ENCODE measurements at regions not wholly inside any gene's neighbourhood (a gene's known extent, or its start where the extent isn't known, plus 50 kb on each side); places are given as distances from the start of the nearest gene placed in this dataset.

GRCh38 chr2:18723219-18723618 is 133.8 kb upstream of the NT5C1B start:
- DNase-seq (ENCODE audit: low spot score) = no peak

- DNase-seq (ENCODE audit: low spot score) = no peak
Measured at GRCh38 chr2:18722101-18722500, 132.7 kb upstream of the NT5C1B start.

GRCh38 chr2:18721038-18721922 is 131.9 kb upstream of the NT5C1B start:
- DNase-seq (ENCODE audit: low spot score) = no peak

- no peak for DNase-seq (ENCODE audit: low spot score)
Measured at GRCh38 chr2:18719978-18720775, 130.8 kb upstream of the NT5C1B start.

- DNase-seq (ENCODE audit: low spot score) = no peak
Measured at GRCh38 chr2:18708203-18708715, 118.9 kb upstream of the NT5C1B start.

GRCh38 chr2:18706001-18706400 is 116.6 kb upstream of the NT5C1B start:
- no peak for DNase-seq (ENCODE audit: low spot score)

- DNase-seq (ENCODE audit: low spot score) = no peak
Measured at GRCh38 chr2:18704276-18704675, 114.9 kb upstream of the NT5C1B start.

GRCh38 chr2:18703555-18703954 is 114.2 kb upstream of the NT5C1B start:
- DNase-seq (ENCODE audit: low spot score) = no peak

GRCh38 chr2:18701981-18702380 is 112.6 kb upstream of the NT5C1B start:
- no peak for DNase-seq (ENCODE audit: low spot score)

- DNase-seq (ENCODE audit: low spot score) = no peak
Measured at GRCh38 chr2:18701546-18701945, 112.2 kb upstream of the NT5C1B start.

- DNase-seq (ENCODE audit: low spot score) = no peak
Measured at GRCh38 chr2:18690342-18690741, 101.0 kb upstream of the NT5C1B start.

GRCh38 chr2:18684206-18685038 is 95.1 kb upstream of the NT5C1B start:
- no peak for DNase-seq (ENCODE audit: low spot score)

- DNase-seq (ENCODE audit: low spot score) = no peak
Measured at GRCh38 chr2:18682681-18683080, 93.3 kb upstream of the NT5C1B start.

- DNase-seq (ENCODE audit: low spot score) = no peak
Measured at GRCh38 chr2:18677280-18677679, 87.9 kb upstream of the NT5C1B start.

- DNase-seq (ENCODE audit: low spot score) = no peak
Measured at GRCh38 chr2:18674309-18674708, 84.9 kb upstream of the NT5C1B start.

GRCh38 chr2:18671363-18671762 is 82.0 kb upstream of the NT5C1B start:
- no peak for DNase-seq (ENCODE audit: low spot score)

- no peak for DNase-seq (ENCODE audit: low spot score)
Measured at GRCh38 chr2:18668221-18668620, 78.9 kb upstream of the NT5C1B start.

GRCh38 chr2:18664421-18664820 is 75.1 kb upstream of the NT5C1B start:
- no peak for DNase-seq (ENCODE audit: low spot score)

GRCh38 chr2:18663861-18664260 is 74.5 kb upstream of the NT5C1B start:
- no peak for DNase-seq (ENCODE audit: low spot score)

GRCh38 chr2:18662689-18663088 is 73.3 kb upstream of the NT5C1B start:
- no peak for DNase-seq (ENCODE audit: low spot score)

- DNase-seq (ENCODE audit: low spot score) = no peak
Measured at GRCh38 chr2:18659915-18660314, 70.5 kb upstream of the NT5C1B start.

- DNase-seq (ENCODE audit: low spot score) = no peak
Measured at GRCh38 chr2:18656048-18656447, 66.7 kb upstream of the NT5C1B start.
